HG03066 (cell line): ENCODE measurements at regions not wholly inside any gene's neighbourhood (a gene's known extent, or its start where the extent isn't known, plus 50 kb on each side); places are given as distances from the start of the nearest gene placed in this dataset.

ENCODE experiments used
- ATAC-seq: cut with Tn5 transposase; IDR thresholded peaks from one replicate; pipeline ENCODE4 v1.9.1; 2021; ENCODE audit warnings: low read depth; ENCODE audit not compliant: unreplicated experiment

DNA sequence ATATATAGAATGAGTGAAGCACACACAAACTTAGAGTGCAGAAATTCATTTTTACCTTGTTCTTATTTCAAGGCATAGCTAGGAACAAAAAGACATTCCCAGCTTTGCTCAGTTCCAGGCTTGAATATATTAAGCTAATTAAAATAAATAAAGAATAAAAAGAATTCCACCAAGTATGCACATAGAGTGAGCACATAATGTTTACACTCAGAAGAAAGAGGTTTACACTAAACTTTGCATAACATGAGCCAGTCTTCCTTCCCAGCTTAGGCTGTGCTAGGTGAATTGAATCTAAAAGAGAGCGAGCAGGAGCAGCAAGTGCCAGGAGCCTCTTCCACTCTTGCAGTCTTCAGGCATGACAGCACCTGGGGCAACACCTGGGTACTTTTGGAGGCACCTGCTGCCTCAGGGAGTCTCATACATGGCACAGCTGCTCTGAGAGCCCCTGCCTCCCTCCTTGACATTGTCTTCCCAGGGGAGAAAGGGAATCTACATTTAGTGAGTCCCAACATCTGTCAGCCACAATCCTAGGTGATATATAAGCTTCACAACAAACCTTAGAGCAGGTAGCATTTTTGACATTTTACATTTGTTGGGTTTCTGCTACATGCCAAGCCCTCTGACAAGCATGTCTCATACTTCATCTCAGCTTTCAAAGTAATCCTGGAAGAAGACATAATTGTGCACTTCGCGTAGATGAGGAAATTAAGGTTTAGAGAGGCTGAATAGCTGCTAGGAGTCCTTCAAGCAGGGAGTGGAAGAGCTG, 732.7 kb upstream of the TENM4 start:
- no peak for ATAC-seq

DNA sequence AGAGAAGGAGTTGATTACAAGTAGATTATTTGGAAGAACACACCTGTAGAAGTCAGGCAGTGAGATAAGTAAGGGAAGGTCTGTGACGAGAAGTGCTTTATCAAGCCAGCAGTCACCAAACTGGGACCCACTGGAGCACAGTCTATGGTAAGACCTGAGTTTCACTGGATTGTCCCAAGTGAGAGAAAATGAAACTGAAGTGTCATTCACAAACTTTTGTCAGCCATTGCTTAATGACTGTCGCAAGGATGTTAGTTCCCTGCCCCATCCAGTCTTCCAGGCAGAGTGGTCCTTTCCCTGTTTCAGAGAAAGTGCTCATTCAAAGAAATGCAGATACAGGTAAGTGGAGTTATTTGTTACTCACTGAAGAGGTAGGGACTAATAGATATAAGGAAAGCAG, 728.0 kb upstream of the TENM4 start:
- ATAC-seq = no peak

DNA sequence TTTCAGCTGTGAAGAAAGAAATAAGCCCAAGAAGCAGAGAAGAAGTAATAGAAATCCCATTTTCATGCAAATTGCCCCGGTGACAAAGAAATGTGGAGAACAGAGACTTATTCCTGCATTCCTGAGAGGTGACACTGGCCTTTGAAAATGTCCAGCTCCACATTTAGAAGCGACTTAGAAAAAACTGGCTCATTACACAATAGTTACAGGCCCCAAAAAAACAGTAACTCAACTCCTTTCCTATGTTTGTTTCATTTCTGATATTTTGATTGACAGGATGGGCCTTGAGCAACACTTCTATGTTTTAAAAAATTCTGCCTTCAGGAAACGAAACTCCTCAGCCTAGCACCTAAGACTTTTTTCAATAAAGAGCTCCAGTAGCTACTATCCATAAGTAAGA, 726.9 kb upstream of the TENM4 start:
- no peak for ATAC-seq

DNA sequence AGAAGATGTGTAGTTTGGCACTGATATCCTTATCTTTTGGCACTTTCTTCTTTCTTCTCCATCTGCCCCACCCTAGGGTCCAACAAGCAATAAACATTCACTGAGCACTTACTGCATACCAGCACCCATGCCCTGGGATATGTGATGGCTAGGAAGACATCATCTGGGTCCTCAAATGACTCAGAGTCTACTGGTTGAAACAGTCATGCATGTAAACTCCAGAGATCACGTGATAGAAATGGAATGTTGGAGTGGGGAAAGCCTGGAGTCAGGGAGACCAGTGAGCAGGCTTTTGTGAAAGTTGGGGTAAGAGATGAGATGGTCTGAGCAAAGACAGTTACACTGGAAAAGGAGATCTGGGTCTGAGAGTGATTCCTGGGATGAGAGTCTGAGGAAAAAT, 724.9 kb upstream of the TENM4 start:
- ATAC-seq = no peak

DNA sequence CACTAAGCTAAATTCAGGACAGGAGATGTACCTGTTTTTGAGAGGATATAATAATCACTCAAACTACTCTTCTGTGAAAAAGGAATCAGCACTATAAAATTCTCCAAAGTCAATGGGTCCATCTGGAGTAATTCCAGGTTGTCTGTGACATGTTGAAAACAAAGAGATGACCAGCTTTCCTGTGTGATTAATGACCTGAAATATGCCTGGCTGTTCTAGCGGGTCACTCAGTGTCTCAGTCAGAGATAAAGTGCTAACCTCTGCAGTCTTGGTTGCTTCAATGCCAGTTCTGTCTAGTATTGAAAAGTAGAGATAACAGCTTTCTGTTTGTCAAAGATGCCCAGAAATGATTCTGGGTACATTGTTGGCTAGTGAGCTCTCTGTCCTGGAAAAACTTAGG, 722.6 kb upstream of the TENM4 start:
- no peak for ATAC-seq

DNA sequence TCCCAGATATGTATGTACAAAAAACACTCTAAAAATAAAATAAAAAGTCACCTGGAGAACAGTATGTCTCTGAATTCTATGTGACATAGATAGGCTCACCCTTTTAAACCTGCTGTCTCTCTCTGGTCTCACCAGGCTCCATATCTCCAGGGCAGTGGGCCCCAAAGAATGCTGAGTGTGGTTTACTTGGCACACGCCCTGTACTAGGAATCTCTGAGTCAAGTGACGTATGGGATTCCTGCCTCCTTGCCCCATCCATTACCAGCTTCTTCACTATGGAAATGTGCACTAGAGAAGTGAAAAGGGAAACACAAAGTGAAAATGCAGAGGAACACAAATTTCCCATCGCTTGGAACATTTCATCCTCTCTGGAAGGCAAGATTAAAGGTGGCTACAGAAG, 722.2 kb upstream of the TENM4 start:
- no peak for ATAC-seq

DNA sequence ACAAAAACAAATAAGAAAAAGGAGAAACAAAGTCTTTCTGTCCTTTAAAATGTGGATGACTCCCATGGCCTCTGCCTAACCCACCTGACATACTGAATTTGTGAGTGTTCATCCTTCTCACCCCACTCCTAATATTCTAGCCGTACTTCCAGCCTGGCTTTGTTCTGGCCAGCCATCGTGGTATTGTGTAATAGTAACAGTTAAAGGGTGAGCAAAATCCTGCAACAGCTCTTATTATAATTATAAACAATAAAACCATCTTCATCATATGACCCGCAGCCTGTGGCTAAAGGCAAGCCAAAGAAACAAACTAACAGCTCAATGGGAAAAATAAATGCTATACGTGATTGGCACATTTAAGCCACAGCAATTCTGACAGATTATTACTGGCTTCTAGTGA, 721.6 kb upstream of the TENM4 start:
- no peak for ATAC-seq

DNA sequence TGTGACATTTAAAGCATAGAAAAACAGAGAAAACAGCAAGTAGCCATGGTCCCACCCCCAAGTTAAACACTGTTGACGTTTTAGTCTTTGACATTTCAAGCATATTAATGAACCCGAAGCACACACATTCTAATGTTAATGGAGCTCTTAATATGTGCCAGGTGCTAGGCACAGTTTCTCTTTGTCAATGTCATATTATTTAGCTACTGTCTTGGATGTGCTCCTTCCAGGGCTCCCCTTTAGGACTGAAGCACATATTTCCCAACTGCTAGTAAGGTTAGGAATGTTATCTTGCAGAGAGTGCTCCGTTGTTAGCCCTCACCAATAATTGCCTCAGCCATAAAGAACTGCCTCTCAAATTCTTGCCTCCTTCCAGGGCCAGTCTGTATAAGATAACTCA, 716.6 kb upstream of the TENM4 start:
- ATAC-seq = no peak

DNA sequence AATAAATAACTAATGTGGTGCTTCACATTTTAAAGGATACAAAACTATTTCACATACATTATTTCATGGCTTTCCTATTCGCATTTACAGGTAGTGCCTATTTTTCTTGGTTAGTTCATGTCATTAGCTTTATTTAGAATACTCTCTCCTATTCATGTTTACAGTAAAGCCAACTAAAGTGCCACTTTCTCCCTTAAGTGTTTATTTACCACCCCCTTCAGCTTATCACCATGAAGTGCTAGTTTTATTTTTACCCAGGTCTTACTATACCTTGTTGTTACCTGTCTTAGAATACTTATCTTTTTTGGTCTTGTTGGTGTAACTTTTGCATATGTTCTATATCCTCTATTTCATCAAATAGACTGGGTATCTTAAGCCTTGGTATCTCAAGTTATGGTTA, 715.2 kb upstream of the TENM4 start:
- ATAC-seq = no peak

DNA sequence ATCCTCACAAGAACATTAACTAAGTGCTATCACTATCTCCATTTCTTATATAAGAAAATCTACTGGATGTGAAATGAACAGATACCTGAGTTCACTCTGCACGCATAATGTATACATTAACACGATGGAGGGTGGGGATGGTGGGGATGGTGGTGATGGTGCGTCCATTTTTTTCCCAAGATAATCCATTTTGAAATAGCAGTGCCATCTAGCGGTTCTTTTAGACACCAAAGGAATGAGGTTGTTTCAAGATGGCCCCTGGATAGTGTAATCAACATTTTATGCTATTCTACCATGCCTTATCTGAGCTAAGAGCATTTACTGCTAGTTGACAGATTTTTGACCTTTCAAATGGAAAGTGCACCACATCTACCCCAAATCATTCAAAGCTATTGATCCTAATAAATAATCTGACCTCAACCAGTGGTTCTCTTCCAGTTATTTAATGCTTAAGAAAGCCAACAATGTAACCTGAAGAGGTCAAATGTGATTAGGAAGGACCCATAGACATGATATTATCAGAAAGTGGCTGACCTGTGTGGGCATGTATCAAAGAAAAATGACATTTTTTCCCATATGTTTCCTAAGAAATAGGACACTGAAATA, 714.7 kb upstream of the TENM4 start:
- ATAC-seq = no peak

DNA sequence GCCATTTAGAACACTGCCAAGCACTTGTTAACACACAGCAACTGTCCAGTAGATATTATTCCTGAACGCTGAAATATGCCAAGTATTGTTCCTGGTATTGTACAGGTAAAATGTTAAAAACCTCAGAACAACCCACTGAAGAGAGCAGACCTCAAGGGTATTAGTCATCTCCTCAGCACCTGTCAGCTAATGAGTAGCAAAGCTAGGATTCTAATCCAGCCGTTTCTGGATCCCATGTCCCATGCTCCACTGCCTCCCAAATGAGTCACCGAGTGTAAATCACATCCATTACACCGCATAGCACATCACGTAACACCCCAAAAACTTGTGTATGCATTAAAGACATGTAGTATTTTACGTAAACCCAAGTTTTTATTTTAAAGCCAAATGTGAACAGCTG, 705.4 kb upstream of the TENM4 start:
- ATAC-seq = no peak

DNA sequence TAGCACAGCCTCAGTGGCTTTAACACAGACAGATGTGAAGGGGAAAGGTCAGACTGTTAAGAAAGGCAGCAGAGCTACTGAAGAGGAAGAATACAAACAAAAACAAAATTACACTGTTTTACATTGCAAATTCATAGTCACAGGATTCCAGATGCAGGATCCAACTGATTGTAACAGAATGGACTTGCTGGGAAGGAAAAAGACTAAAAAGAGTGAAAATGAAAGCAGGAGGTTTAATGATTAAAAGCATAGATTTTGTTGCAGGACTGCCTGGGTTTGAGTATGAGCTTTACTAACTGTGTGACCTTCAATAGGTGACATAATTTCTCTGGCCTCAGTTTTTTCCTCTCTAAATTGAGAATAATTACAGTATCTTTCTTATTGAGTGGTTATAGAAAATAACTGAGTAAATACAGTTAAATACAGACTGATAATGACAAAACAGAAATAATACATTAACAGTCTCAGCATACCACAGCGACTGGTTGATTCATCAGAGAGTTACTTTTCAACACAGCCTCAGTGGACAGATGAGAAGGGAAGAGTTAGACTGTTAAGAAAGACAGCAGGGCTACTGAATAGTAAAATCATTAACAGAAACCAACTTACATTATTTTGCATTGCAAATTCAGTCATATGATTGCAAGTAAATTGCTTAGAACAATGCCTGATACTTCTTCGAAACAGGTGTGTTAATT, 704.2 kb upstream of the TENM4 start:
- no peak for ATAC-seq

DNA sequence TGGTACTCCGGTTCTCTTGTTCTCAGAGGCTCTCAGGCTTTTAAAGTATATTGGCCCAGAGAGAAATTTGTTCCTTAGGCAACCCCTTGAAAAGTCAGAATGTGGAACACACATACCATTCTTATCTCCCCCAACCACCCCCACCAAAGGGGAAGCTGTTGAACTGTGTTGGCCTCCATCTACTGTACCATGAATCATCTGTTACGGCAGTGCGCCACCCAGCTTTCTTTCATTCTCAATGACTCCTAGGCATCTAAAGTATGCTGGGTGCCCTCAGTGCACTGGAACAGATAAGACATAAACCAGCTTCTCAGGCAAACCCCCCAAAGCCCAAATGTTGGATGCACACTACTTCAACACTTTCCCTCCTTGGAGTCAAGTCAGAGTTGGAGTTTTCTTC, 696.2 kb upstream of the TENM4 start:
- no peak for ATAC-seq

DNA sequence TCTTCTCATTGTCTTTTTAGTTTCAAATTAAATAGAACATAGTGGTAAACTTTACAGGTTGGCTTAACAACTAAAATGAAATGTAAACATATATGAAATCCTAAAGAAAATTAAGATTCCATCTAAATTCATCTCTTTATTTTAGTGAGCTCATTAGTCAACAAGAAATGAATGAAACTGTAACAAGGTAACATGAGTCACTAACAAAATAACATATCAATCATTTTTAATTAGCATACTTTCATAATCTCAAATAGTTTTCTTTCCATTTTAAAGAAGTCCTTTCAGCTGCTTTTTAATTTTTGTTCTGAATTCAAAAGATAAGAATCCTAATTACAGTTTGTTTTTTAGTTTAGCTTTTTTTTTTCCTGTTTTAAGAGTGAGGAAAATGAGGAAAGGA, 688.6 kb upstream of the TENM4 start:
- ATAC-seq = no peak

DNA sequence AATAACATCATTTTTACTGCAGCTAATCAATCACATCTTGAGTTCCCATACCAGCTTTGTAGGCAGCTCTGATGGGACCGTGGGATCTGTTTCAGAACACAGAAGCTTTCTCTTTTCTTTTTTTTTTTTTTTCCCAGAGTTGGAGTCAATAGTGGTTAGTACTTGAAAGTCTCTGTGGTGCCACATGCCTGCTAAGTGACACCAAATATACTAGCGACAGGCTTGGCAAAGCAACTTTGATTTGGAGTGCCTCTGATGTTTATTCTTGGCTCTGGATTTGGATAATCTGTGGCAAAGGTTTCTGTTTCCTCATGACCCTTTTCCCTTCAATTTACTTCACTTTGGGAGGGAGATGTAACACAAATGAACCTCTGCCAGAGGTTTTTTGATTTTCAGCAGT, 681.4 kb upstream of the TENM4 start:
- ATAC-seq = no peak

DNA sequence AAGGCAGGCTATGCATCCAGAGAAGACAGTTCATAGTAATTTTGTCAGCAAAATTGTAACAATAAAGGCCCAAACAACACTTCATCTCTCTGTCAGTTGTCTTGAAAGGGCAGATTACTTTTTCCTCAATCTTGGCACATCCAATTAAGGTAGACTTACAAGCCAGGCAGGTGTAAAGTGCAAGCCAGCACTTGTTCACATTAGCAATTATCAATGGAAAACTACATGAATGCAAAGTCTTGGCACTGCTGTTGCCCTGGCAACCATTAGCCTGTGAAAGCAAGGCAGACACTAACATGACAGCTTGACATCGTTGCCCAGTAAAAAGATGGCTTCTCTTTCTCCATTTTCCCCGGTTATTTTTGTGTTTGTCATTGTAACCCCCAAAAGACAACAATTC, 677.2 kb upstream of the TENM4 start:
- no peak for ATAC-seq

DNA sequence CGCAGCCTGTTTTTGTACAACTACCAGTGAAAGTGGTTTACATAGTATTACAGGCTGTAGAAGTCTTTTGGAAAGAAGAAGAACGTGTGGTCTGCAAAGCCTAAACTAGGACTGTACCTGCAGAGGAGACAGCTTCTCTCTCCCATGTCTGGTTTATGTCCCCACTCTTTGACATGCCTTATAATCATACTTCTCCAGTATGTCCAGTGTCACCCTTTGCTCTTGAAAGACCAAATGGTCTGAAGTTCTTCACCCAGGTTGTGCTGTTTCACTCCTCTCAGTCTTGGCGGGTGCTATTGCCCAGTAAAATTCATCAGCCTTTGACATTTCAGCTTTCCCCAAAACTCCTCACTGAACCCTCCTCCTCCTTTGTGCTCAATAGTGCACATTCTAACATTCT, 676.0 kb upstream of the TENM4 start:
- ATAC-seq = no peak

DNA sequence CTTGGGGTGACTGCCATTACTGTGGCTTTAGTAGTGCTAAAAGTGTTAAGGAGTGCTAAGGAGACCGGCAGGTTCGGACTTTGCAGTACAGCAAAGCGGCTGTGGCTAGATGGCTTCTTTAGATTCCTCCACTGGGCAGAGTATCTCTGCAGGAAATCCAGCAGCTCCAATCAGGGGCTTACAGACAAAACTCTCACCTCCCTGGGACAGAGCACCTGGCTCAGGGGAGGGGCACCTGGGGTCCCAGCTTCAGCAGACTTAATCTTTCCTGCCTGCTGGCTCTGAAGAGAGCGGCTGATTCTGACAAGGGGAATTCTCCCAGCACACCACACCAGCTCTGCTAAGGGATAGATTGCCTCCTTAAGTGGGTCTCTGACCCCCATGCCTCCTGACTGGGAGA, 668.8 kb upstream of the TENM4 start:
- ATAC-seq = no peak

DNA sequence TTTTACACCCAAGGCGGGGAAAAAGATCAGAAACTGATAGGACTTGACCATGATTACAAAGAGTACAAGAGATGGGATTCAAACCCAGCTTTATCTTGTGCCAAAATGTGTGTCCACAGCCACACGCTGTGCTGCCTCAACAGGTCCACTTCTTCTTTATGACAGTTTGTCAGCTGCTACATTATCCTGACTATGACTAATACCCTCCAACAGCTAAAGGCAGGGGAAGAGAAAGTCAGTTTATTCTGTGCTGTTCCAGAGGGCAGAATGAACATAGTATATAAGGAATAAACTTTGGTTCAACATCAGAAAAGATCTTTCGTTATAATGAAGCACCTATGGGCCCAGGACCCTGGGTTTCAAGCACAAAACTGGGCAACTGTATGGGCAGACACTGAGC, 668.2 kb upstream of the TENM4 start:
- no peak for ATAC-seq

DNA sequence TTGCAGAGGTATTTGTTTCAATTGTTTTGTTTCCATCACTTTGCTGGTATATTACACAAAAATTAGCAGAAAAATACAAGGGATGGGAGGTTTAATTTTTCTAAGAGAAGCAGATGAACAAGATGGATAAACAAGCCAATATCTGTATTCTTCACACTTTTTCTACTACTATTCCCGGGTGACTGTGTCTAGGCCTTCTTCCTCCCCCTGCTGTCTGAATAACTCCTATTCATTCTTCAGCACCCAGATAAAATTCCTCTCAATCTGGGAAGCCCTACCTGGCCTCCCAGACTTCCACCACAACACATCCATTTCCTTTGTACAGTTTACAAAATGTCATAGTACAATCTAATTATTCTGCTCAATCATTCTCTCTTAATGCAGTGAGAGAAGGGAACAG, 666.6 kb upstream of the TENM4 start:
- ATAC-seq = no peak

DNA sequence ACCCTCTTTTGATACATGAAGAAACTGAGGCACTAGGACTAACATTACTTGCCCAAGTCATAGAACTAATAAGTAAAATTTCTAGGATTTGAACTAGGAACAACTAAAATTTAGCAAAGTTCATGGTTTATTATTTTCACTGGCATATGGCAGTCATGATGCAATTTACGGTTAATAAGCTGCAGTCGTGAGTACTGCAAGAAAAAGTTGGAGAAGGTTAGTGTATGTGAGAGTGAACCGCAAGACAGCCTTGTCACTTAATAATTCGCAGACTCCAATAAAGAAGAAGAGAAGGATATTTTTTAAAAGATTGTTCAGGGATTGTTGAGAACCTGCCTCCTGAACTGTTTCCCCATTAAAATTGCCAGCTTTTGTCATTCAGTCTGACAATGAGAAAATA, 663.4 kb upstream of the TENM4 start:
- ATAC-seq = no peak
